ENCODE measurements at regions not wholly inside any gene's neighbourhood (a gene's known extent, or its start where the extent isn't known, plus 50 kb on each side); places are given as distances from the start of the nearest gene placed in this dataset.

DNA sequence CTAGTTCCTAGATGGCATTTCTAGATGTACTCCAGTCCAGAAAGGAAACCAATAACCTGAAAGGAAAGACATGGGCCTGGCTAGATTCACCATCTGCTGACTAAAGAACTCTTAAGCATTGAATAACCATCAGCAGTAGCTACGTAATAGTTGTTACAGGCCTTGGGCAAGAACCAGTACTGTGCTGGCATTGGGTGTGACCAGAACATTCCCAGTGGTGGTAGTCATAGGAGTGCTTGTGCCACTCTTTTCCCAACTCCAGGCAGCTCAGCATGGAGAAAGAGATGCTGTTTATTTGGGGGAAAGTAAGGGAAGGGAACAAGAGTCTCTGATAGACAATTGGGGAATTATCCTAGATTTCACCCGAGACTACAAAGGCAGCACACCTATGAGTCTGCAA is 333.3 kb downstream of the SLC16A7 start:
- FAIRE-seq (peak; percentile 96), DNase-seq (ENCODE audit: low read depth, low spot score) (peak; percentile 92)
- Histone ChIP-seq H3K4me1 (ENCODE audit: control insufficient read depth, extremely low read depth, insufficient read depth, low read length) (peaks cover 30% of the 10 kb centered on the region), H3K4me3 (ENCODE audit: control insufficient read depth in 2 of 3, extremely low read depth in 1 of 3, insufficient read depth in 2 of 3, low read depth in 1 of 3, low read length in 3 of 3) (no peak overlapping the region), H3K9ac (ENCODE audit: control insufficient read depth, extremely low read depth, insufficient read depth, low read length) (no peak overlapping the region), H3K36me3 (ENCODE audit: control insufficient read depth in 2 of 2, extremely low read depth in 1 of 2, insufficient read depth in 2 of 2, low read length in 2 of 2) (no peaks in the 10 kb centered on the region), H3K9me3 (ENCODE audit: control insufficient read depth, low read depth, low read length) (no peaks in the 10 kb centered on the region), H3K27me3 (ENCODE audit: control insufficient read depth, extremely low read depth, insufficient read depth, low read length) (no peaks in the 10 kb centered on the region), H2AFZ (ENCODE audit: control insufficient read depth, low read length) (peak overlapping the region; percentile 68), H3K79me2 (ENCODE audit: control insufficient read depth, insufficient read depth, low read length) (no peaks in the 10 kb centered on the region), H3K9me1 (ENCODE audit: control insufficient read depth, extremely low read depth, insufficient read depth, low read length) (no peaks in the 10 kb centered on the region), H3K27ac (ENCODE audit: control insufficient read depth, insufficient read depth, low read length) (peak overlapping the region; percentile 87), H3K4me2 (ENCODE audit: control insufficient read depth, extremely low read depth, insufficient read depth, low read depth, low read length) (peak overlapping the region; percentile 62), H4K20me1 (ENCODE audit: control insufficient read depth, extremely low read depth, insufficient read depth, low read length) (no peaks in the 10 kb centered on the region)
- dilution Hi-C loops (cut with MboI; ENCODE audit: extremely low pct_ligation_motif_present, low sequenced_read_pairs): no loop called here
- TF ChIP-seq EZH2 (IDR thresholded peaks at IDR 0.05; ENCODE audit: low read length): no peak
- TF ChIP-seq, protein P1, sequence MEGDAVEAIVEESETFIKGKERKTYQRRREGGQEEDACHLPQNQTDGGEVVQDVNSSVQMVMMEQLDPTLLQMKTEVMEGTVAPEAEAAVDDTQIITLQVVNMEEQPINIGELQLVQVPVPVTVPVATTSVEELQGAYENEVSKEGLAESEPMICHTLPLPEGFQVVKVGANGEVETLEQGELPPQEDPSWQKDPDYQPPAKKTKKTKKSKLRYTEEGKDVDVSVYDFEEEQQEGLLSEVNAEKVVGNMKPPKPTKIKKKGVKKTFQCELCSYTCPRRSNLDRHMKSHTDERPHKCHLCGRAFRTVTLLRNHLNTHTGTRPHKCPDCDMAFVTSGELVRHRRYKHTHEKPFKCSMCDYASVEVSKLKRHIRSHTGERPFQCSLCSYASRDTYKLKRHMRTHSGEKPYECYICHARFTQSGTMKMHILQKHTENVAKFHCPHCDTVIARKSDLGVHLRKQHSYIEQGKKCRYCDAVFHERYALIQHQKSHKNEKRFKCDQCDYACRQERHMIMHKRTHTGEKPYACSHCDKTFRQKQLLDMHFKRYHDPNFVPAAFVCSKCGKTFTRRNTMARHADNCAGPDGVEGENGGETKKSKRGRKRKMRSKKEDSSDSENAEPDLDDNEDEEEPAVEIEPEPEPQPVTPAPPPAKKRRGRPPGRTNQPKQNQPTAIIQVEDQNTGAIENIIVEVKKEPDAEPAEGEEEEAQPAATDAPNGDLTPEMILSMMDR (optimal IDR thresholded peaks at IDR 0.05 in 1 of 3, IDR thresholded peaks at IDR 0.05 in 1 of 3, conservative IDR thresholded peaks at IDR 0.05 in 1 of 3; ENCODE audit: extremely low read depth in 1 of 3, insufficient read depth in 2 of 3, low read length in 3 of 3): no peak

DNA sequence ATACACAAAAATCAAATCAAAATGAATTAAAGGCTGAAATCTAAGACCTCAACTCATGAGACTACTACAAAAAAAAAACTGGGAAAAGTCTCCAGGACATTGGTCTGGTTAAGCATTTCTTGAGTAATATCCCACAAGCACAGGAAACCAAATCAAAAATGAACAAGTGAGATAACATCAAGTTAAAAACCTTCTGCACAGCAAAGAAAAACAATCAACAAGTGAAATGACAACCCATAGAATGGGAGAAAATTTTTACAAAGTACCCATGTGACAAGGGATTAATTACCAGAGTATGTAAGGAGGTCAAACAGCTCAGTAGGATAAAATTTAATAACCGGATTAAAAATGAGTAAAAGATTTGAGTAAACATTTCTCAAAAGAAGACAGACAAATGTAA is 338.7 kb downstream of the SLC16A7 start:
- no peak for DNase-seq (ENCODE audit: low read depth, low spot score)
- Histone ChIP-seq H3K9me1 (ENCODE audit: control insufficient read depth, extremely low read depth, insufficient read depth, low read length) (no peaks in the 10 kb centered on the region), H3K9ac (ENCODE audit: control insufficient read depth, extremely low read depth, insufficient read depth, low read length) (no peak overlapping the region), H3K4me3 (ENCODE audit: control insufficient read depth in 2 of 3, extremely low read depth in 1 of 3, insufficient read depth in 2 of 3, low read depth in 1 of 3, low read length in 3 of 3) (no peak overlapping the region), H4K20me1 (ENCODE audit: control insufficient read depth, extremely low read depth, insufficient read depth, low read length) (no peaks in the 10 kb centered on the region), H2AFZ (ENCODE audit: control insufficient read depth, low read length) (no peak overlapping the region), H3K36me3 (ENCODE audit: control insufficient read depth in 2 of 2, extremely low read depth in 1 of 2, insufficient read depth in 2 of 2, low read length in 2 of 2) (no peaks in the 10 kb centered on the region), H3K4me1 (ENCODE audit: control insufficient read depth, extremely low read depth, insufficient read depth, low read length) (peaks cover 2% of the 10 kb centered on the region), H3K27me3 (ENCODE audit: control insufficient read depth, extremely low read depth, insufficient read depth, low read length) (no peaks in the 10 kb centered on the region), H3K4me2 (ENCODE audit: control insufficient read depth, extremely low read depth, insufficient read depth, low read depth, low read length) (no peak overlapping the region), H3K27ac (ENCODE audit: control insufficient read depth, insufficient read depth, low read length) (no peak overlapping the region), H3K9me3 (ENCODE audit: control insufficient read depth, low read depth, low read length) (no peaks in the 10 kb centered on the region), H3K79me2 (ENCODE audit: control insufficient read depth, insufficient read depth, low read length) (no peaks in the 10 kb centered on the region)
- no peak for FAIRE-seq
- dilution Hi-C loops (cut with MboI; ENCODE audit: extremely low pct_ligation_motif_present, low sequenced_read_pairs): no loop called here
- TF ChIP-seq, protein P1 (optimal IDR thresholded peaks at IDR 0.05 in 1 of 3, IDR thresholded peaks at IDR 0.05 in 1 of 3, conservative IDR thresholded peaks at IDR 0.05 in 1 of 3; ENCODE audit: extremely low read depth in 1 of 3, insufficient read depth in 2 of 3, low read length in 3 of 3): no peak
- no peak for TF ChIP-seq EZH2 (IDR thresholded peaks at IDR 0.05; ENCODE audit: low read length)
